ENCODE measurements at regions not wholly inside any gene's neighbourhood (a gene's known extent, or its start where the extent isn't known, plus 50 kb on each side); places are given as distances from the start of the nearest gene placed in this dataset.

DNA sequence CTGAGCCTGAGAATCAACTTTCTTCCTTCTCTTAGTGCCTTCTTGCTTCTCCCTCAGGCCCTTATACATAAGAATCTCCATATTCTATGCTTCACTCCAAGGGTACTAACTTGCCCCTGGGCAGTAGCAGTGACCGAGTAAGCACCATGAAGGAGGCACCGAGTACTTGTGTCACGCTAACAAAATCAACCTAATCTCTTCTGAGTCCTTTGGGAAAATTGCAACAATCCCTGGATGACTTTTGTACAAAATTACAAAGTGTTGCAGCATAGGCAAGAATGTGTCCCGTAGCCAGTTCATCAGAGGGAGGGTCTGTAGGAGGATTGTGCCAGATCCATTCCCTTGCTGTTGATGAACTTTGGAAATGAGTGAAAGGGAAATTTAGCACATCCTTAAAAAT, 80.4 kb upstream of the EEPD1 start:
- Histone ChIP-seq H3K4me2 (ENCODE audit: insufficient read depth, low read length) (no peak overlapping the region), H3K79me2 (ENCODE audit: control insufficient read depth, insufficient read depth, low read length) (no peaks in the 10 kb centered on the region), H3K4me3 (replicated peaks in 1 of 3; ENCODE audit: insufficient read depth in 1 of 3, low read depth in 1 of 3, low read length in 3 of 3) (no peak overlapping the region), H3K9ac (replicated peaks; ENCODE audit: extremely low read depth, insufficient read depth, low read length) (no peak overlapping the region), H3K36me3 (ENCODE audit: control insufficient read depth in 2 of 2, extremely low read depth in 1 of 2, insufficient read depth in 2 of 2, low read length in 2 of 2) (no peaks in the 10 kb centered on the region), H2AFZ (ENCODE audit: low read depth, low read length) (no peak overlapping the region), H3K27me3 (ENCODE audit: control insufficient read depth in 2 of 2, insufficient read depth in 2 of 2, low read length in 2 of 2) (peaks cover 0 to 12% of the 10 kb centered on the region in 2 experiments), H3K9me3 (replicated peaks; ENCODE audit: control insufficient read depth, insufficient read depth, low read length) (no peaks in the 10 kb centered on the region), H3K4me1 (ENCODE audit: control insufficient read depth, extremely low read depth, insufficient read depth, low read length) (no peaks in the 10 kb centered on the region), H3K9me1 (replicated peaks; ENCODE audit: control insufficient read depth, extremely low read depth, insufficient read depth, low read length) (no peaks in the 10 kb centered on the region), H3K27ac (ENCODE audit: insufficient read depth, low read depth, low read length) (no peak overlapping the region), H4K20me1 (replicated peaks; ENCODE audit: control insufficient read depth, extremely low read depth, insufficient read depth, low read length) (no peaks in the 10 kb centered on the region)
- no peak for TF ChIP-seq JUN (IDR thresholded peaks at IDR 0.05; ENCODE audit: borderline replicate concordance, insufficient read depth, insufficient read length, low read depth)
- no peak for TF ChIP-seq MYC (IDR thresholded peaks at IDR 0.05; ENCODE audit: low read depth, low read length)
- no peak for TF ChIP-seq CTCF (IDR thresholded peaks at IDR 0.05; ENCODE audit: extremely low read depth in 1 of 2, insufficient read depth in 1 of 2, low read depth in 1 of 2, low read length in 2 of 2)
- TF ChIP-seq GATA2 (IDR thresholded peaks at IDR 0.05; ENCODE audit: insufficient read depth, insufficient read length, low read depth, low read length) = no peak
- FAIRE-seq (no peak), DNase-seq (ENCODE audit: low read depth, low spot score) (no peak)
- POLR2A ChIA-PET = no interaction called here
- no TSS peak for BruUV-seq (replicated peaks)
- dilution Hi-C loops (cut with MboI; ENCODE audit: extremely low pct_ligation_motif_present, low sequenced_read_pairs) = no loop called here
- CTCF ChIA-PET = no interaction called here
- intact Hi-C loops (cut with micrococcal nuclease) = no loop called here

DNA sequence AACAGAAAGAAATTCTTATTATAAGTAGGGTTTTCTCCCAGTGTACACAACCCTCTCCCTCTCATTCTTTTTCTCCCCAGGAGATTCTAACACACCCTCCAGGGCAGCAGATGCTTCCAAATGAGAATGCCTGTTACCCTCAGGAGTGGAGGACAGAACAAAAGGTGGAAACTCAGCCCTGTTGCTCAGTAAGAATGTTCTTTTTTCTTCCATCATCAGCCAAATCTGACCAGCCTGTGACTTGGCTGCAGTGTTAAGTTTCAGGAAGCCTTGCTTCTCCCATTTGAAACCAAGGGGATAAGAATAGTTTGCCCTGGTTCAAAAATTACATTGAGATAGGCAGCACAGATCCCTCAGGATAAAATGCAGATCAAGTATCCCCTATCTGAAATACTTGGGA, 77.5 kb upstream of the EEPD1 start:
- ChIA-PET CTCF (no interaction called here), POLR2A (no interaction called here)
- no peaks in the 10 kb centered on the region for H3K36me3 ChIP-seq (ENCODE audit: control insufficient read depth in 2 of 2, extremely low read depth in 1 of 2, insufficient read depth in 2 of 2, low read length in 2 of 2)
- no peak for FAIRE-seq
- H3K9ac ChIP-seq (replicated peaks; ENCODE audit: extremely low read depth, insufficient read depth, low read length) = no peak overlapping the region
- intact Hi-C loops (cut with micrococcal nuclease) (no loop called here), dilution Hi-C loops (cut with MboI; ENCODE audit: extremely low pct_ligation_motif_present, low sequenced_read_pairs) (no loop called here)
- no TSS peak for BruUV-seq (replicated peaks)
- no peaks in the 10 kb centered on the region for H3K27me3 ChIP-seq (ENCODE audit: control insufficient read depth in 2 of 2, insufficient read depth in 2 of 2, low read length in 2 of 2)
- H2AFZ ChIP-seq (ENCODE audit: low read depth, low read length) = no peak overlapping the region
- H3K79me2 ChIP-seq (ENCODE audit: control insufficient read depth, insufficient read depth, low read length) = no peaks in the 10 kb centered on the region
- TF ChIP-seq CTCF (IDR thresholded peaks at IDR 0.05; ENCODE audit: extremely low read depth in 1 of 2, insufficient read depth in 1 of 2, low read depth in 1 of 2, low read length in 2 of 2) (no peak), GATA2 (IDR thresholded peaks at IDR 0.05; ENCODE audit: insufficient read depth, insufficient read length, low read depth, low read length) (no peak), POLR2AphosphoS5 (IDR thresholded peaks at IDR 0.05; ENCODE audit: insufficient read depth, low read depth, low read length) (no peak), EZH2 (IDR thresholded peaks at IDR 0.05; ENCODE audit: borderline replicate concordance, low read depth, low read length, severe bottlenecking) (no peak), MAX (IDR thresholded peaks at IDR 0.05; ENCODE audit: insufficient read depth, insufficient read length) (no peak), MYC (IDR thresholded peaks at IDR 0.05; ENCODE audit: low read depth, low read length) (no peak), JUN (IDR thresholded peaks at IDR 0.05; ENCODE audit: borderline replicate concordance, insufficient read depth, insufficient read length, low read depth) (no peak), POLR2A (IDR thresholded peaks at IDR 0.05; ENCODE audit: low read depth, low read length) (no peak), FOS (IDR thresholded peaks at IDR 0.05; ENCODE audit: borderline replicate concordance, insufficient read depth, low read length) (no peak)
- H3K9me1 ChIP-seq (replicated peaks; ENCODE audit: control insufficient read depth, extremely low read depth, insufficient read depth, low read length) = no peaks in the 10 kb centered on the region
- H3K4me2 ChIP-seq (ENCODE audit: insufficient read depth, low read length) = no peak overlapping the region
- no peaks in the 10 kb centered on the region for H4K20me1 ChIP-seq (replicated peaks; ENCODE audit: control insufficient read depth, extremely low read depth, insufficient read depth, low read length)
- no peaks in the 10 kb centered on the region for H3K9me3 ChIP-seq (replicated peaks; ENCODE audit: control insufficient read depth, insufficient read depth, low read length)
- no peak overlapping the region for H3K4me3 ChIP-seq (replicated peaks in 1 of 3; ENCODE audit: insufficient read depth in 1 of 3, low read depth in 1 of 3, low read length in 3 of 3)
- no peaks in the 10 kb centered on the region for H3K4me1 ChIP-seq (ENCODE audit: control insufficient read depth, extremely low read depth, insufficient read depth, low read length)
- no peak overlapping the region for H3K27ac ChIP-seq (ENCODE audit: insufficient read depth, low read depth, low read length)
- no peak for DNase-seq (ENCODE audit: low read depth, low spot score)

Data from endothelial cell of umbilical vein (primary cell).